Esophagus muscularis mucosa (tissue), 4 donors: ENCODE measurements at regions not wholly inside any gene's neighbourhood (a gene's known extent, or its start where the extent isn't known, plus 50 kb on each side); places are given as distances from the start of the nearest gene placed in this dataset.

Experiments
- DNase-seq: peaks from one replicate; pipeline ENCODE4 v3.0.0-alpha.2; 2017; ENCODE audit errors: extremely low spot score
- H3K27ac ChIP-seq, 4 donors: fragments of 200-600 bp; sonication (generic); replicated peaks in 1 of 4; 1 replicate in 3 of 4; 2 replicates in 1 of 4; pipeline ENCODE4 v1.5.1; 2016 to 2019; ENCODE audit warnings: mild to moderate bottlenecking in 1 of 4
- H3K27me3 ChIP-seq, 4 donors: fragments of 200-600 bp; sonication (generic); one replicate each; pipeline versions ENCODE4 v1.5.1 to v1.6.0; 2016 to 2019
- H3K36me3 ChIP-seq, 4 donors: fragments of 200-600 bp; sonication (generic); one replicate each; pipeline ENCODE4 v1.5.1; 2016 to 2019
- H3K4me1 ChIP-seq, 4 donors: fragments of 200-600 bp; sonication (generic); one replicate each; pipeline ENCODE4 v1.5.1; 2016 to 2019
- H3K4me3 ChIP-seq, 4 donors: fragments of 200-600 bp; sonication (generic); 1 replicate in 2 of 4; 2 replicates in 2 of 4; pipeline ENCODE4 v1.5.1; 2016 to 2019; ENCODE audit warnings: mild to moderate bottlenecking in 4 of 4, moderate library complexity in 1 of 4
- H3K9me3 ChIP-seq, 4 donors: fragments of 200-600 bp; sonication (generic); 1 replicate in 3 of 4; 2 replicates in 1 of 4; pipeline ENCODE4 v1.5.1; 2016 to 2019
- CTCF ChIP-seq, 3 experiments: fragments of 200-600 bp in 2 of 3; fragments of 450-650 bp in 1 of 3; sonication (generic) in 2 of 3; IDR thresholded peaks; one replicate each; pipeline ENCODE4 v1.5.1; 2017 to 2019; ENCODE audit warnings: antibody characterized with exemption in 3 of 3, mild to moderate bottlenecking in 2 of 3, moderate library complexity in 1 of 3
- EP300 ChIP-seq: sonication (generic); formaldehyde crosslinking; IDR thresholded peaks from one replicate; pipeline ENCODE4 v1.6.1; 2017; ENCODE audit warnings: antibody characterized with exemption
- POLR2A ChIP-seq: fragments of 450-650 bp; IDR thresholded peaks from one replicate; pipeline ENCODE4 v1.6.1; 2017; ENCODE audit warnings: antibody characterized with exemption, moderate library complexity, mild to moderate bottlenecking, low read depth
- POLR2AphosphoS5 ChIP-seq, 2 donors: sonication (generic); formaldehyde crosslinking; IDR thresholded peaks; one replicate each; pipeline ENCODE4 v1.6.1; 2017; ENCODE audit warnings: antibody characterized with exemption in 2 of 2
- WGBS: methylation state at CpG from one replicate; pipeline ENCODE4 v1.1.5; 2018; 5-methylcytosine and 5-hydroxymethylcytosine counted together
- intact Hi-C: fragments of 100-400 bp; cut with DNase I; formaldehyde crosslinking; loops from one replicate; pipeline ENCODE4 v1.15.1; 2023

DNA sequence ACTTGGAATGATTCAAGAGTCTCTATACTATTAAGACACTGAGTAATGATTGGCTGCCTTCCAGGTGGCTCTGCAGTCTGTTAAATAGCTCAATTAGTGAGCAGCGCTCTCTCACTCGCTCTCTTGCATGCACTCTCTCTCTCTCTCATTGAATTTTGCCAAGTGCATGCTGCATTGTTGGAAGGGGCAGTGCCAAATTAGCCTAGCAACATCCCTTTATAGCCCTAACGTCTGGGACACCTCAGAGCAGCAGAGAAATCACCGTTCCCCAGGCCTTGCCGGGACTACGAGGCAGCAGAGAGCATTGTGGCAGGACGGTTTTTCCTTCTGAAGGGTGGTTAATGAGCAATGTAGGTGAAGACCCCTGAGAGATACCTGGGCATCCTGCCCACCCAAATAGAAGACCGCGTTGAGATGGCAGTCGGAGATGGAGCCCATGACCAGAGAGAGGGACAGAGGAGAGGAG is 447.6 kb upstream of the POU3F3 start:
- Histone ChIP-seq H3K36me3 (no peaks in the 10 kb centered on the region), H3K27ac (no peak overlapping the region), H3K27me3 (peaks cover 0 to 11% (median 0%) of the 10 kb centered on the region in 4 donors), H3K9me3 (no peaks in the 10 kb centered on the region), H3K4me1 (peaks cover 0 to 7% (median 0%) of the 10 kb centered on the region in 4 donors), H3K4me3 (no peak overlapping the region)
- no peak for DNase-seq
- TF ChIP-seq EP300 (no peak), POLR2AphosphoS5 (IDR thresholded peaks at IDR 0.05) (no peak), POLR2A (no peak), CTCF (IDR thresholded peaks at IDR 0.05) (no peak)
- 31% methylated on average over 10 of the region's 10 CpGs for WGBS
- intact Hi-C loops, result no loop called here

DNA sequence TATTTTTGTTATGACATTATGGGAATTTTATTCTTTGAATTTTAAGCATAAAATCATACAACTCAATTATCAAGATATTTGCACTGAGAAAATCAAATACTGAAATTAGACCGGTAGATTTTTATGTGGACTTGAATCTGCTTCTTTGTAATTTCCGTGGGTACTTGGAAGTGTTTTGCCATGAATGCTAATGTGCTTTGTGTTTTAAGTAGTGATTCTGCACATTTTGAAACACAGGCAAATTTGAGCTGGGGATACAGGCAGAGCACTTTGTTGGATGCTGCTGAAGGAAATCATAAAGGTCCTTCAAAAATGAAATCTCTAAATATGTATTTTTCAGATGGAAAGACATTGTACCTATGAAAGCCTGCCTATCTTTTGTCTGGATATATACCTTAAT is 446.3 kb upstream of the POU3F3 start:
- intact Hi-C loops, result no loop called here
- Histone ChIP-seq H3K4me1 (peaks cover 0 to 7% (median 0%) of the 10 kb centered on the region in 4 donors), H3K9me3 (no peaks in the 10 kb centered on the region), H3K4me3 (no peak overlapping the region), H3K27ac (no peak overlapping the region), H3K36me3 (no peaks in the 10 kb centered on the region), H3K27me3 (peaks cover 0 to 17% (median 0%) of the 10 kb centered on the region in 4 donors)
- no peak for DNase-seq
- WGBS, result 90% methylated on average over 2 of the region's 2 CpGs
- TF ChIP-seq CTCF (IDR thresholded peaks at IDR 0.05) (no peak), EP300 (no peak), POLR2A (no peak), POLR2AphosphoS5 (IDR thresholded peaks at IDR 0.05) (no peak)

DNA sequence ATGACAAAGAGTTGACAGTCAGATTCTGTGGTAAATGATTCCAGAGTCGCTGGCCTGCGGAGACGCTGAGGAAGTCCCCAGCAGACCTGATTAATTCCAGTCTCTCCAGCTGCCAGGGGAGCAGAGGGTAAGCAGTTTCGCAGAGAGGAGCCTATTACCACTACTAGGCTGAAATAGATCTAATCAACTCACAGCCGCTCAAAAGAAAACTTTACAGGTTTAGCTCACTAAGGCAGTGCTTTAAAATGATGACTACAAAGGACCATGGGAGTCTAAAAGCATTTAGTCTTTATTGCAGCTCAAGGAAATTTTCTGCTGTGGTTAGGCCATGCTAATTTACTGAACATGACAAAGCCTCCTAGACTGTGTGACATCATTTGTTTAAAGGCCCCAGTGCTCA is 445.6 kb upstream of the POU3F3 start:
- Histone ChIP-seq H3K27me3 (peaks cover 0 to 16% (median 0%) of the 10 kb centered on the region in 4 donors), H3K4me3 (no peak overlapping the region), H3K9me3 (no peaks in the 10 kb centered on the region), H3K36me3 (no peaks in the 10 kb centered on the region), H3K27ac (no peak overlapping the region), H3K4me1 (peaks cover 0 to 7% (median 0%) of the 10 kb centered on the region in 4 donors)
- whole genome bisulfite sequencing, result 64% methylated on average over 5 of the region's 5 CpGs
- TF ChIP-seq POLR2AphosphoS5 (IDR thresholded peaks at IDR 0.05) (no peak), CTCF (IDR thresholded peaks at IDR 0.05) (no peak), EP300 (no peak), POLR2A (no peak)
- DNase-seq, result no peak
- intact Hi-C loops, result no loop called here

DNA sequence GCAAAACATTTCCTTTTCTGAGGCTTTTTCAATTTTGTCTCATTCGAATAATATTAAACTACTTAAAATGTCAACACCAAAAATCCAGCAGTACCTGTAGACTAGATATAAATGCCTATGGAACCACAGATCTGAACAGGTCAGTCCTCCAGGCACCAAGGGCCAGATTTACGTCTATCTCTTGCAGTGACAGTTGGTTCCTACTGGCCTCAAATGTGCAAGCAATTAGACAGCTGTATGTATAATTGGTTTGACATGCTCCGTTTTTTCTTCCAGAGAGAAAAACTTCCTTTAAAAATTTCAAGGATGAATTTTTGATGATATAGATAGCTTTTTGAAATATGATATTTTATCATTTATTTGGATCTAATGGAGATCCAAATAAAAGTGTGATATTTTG is 443.8 kb upstream of the POU3F3 start:
- no peak for DNase-seq
- intact Hi-C loops, result no loop called here
- Histone ChIP-seq H3K4me1 (peaks cover 0 to 7% (median 0%) of the 10 kb centered on the region in 4 donors), H3K27me3 (peaks cover 0 to 27% (median 0%) of the 10 kb centered on the region in 4 donors), H3K4me3 (no peak overlapping the region), H3K36me3 (no peaks in the 10 kb centered on the region), H3K9me3 (no peaks in the 10 kb centered on the region), H3K27ac (no peak overlapping the region)
- 78% methylated on average over 3 of the region's 3 CpGs for WGBS
- TF ChIP-seq POLR2AphosphoS5 (IDR thresholded peaks at IDR 0.05) (no peak), EP300 (no peak), CTCF (IDR thresholded peaks at IDR 0.05) (no peak), POLR2A (no peak)

- intact Hi-C loops, result no loop called here
Observed at GRCh38 chr2:104412384-104412783, 441.5 kb upstream of the POU3F3 start.

More at GRCh38 chr2:104412384-104412783, 441.5 kb upstream of the POU3F3 start:
- H3K27me3 ChIP-seq, result peaks cover 0 to 24% (median 0%) of the 10 kb centered on the region in 4 donors
- H3K4me3 ChIP-seq, result no peak overlapping the region
- no peaks in the 10 kb centered on the region for H3K4me1 ChIP-seq
- H3K36me3 ChIP-seq, result no peaks in the 10 kb centered on the region
- H3K9me3 ChIP-seq, result no peaks in the 10 kb centered on the region
- no peak overlapping the region for H3K27ac ChIP-seq
- WGBS, result 54% methylated on average over 2 of the region's 2 CpGs
- TF ChIP-seq EP300 (no peak), POLR2A (no peak), CTCF (IDR thresholded peaks at IDR 0.05) (peak in 1 of 3 experiments; percentile 27)
- no peak for DNase-seq
